Lung microvascular endothelial cell (primary cell): ENCODE measurements at regions not wholly inside any gene's neighbourhood (a gene's known extent, or its start where the extent isn't known, plus 50 kb on each side); places are given as distances from the start of the nearest gene placed in this dataset.
"Not testable (repeated sequence)": the region's sequence is repeated elsewhere in the genome, so short reads cannot be mapped to it uniquely, and the experiment has no call there.

Experiments used
- DNase-seq, 2 donors: peaks; one replicate each; pipeline versions ENCODE4 v3.0.0 to v3.0.0-alpha.2; 2010; ENCODE audit warnings: low read depth in 2 of 2

DNA sequence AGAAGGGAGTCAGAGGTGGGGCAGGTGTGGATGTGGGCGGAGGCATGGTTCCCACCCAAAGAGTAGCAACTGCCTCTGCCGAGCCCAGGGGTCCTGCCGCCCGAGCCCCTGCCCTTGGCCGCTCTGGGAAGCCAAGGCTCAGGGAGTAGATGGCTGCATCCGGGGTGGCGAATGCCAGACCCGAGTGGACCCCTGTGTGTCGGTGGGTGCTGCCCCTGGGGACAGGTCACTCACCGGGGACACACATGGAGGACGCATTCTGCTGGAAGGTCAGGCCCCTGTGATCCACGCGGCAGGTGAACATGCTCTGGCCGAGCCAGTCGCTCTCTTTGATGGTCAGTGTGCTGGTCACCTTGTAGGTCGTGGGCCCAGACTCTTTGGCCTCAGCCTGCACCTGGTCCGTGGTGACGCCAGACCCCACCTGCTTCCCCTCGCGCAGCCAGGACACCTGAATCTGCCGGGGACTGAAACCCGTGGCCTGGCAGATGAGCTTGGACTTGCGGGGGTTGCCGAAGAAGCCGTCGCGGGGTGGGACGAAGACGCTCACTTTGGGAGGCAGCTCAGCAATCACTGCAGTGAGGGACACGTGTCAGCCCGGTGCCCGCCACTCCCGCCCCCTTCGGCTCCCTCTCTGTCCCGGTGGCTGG is 329.0 kb downstream of the TMEM121 start:
- no peak for DNase-seq

DNA sequence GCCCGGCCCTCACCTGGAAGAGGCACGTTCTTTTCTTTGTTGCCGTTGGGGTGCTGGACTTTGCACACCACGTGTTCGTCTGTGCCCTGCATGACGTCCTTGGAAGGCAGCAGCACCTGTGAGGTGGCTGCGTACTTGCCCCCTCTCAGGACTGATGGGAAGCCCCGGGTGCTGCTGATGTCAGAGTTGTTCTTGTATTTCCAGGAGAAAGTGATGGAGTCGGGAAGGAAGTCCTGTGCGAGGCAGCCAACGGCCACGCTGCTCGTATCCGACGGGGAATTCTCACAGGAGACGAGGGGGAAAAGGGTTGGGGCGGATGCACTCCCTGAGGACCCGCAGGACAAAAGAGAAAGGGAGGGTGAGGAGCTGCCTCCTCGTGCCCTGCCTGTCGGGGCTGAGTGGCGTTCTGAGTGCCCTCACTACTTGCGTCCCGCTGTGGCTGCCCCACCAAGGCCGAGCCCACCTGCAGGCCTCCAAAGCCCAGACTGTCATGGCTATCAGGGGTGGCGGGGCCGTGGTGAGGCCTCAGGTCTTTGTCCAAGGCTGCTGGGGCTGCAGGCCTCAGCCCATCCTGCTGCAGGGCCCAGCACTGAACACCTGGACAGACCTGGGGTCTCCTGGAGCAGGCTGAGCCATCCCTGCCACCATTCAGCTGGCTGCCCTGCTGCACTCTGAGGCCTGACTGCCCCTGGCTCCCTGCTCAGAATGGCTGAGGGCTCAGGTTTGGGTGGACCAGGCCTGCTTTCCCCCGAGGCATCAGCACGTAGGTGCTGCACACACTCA is 329.7 kb downstream of the TMEM121 start:
- no peak for DNase-seq

- DNase-seq = no peak
These were observed 330.4 kb downstream of the TMEM121 start for GRCh38 chr14:105856676-105857219.

GRCh38 chr14:105857220-105857825 is 330.9 kb downstream of the TMEM121 start:
- no peak for DNase-seq

- no peak for DNase-seq
These were observed 331.7 kb downstream of the TMEM121 start for GRCh38 chr14:105857826-105858675.

GRCh38 chr14:105858676-105859025 is 332.3 kb downstream of the TMEM121 start:
- DNase-seq = no peak

DNA sequence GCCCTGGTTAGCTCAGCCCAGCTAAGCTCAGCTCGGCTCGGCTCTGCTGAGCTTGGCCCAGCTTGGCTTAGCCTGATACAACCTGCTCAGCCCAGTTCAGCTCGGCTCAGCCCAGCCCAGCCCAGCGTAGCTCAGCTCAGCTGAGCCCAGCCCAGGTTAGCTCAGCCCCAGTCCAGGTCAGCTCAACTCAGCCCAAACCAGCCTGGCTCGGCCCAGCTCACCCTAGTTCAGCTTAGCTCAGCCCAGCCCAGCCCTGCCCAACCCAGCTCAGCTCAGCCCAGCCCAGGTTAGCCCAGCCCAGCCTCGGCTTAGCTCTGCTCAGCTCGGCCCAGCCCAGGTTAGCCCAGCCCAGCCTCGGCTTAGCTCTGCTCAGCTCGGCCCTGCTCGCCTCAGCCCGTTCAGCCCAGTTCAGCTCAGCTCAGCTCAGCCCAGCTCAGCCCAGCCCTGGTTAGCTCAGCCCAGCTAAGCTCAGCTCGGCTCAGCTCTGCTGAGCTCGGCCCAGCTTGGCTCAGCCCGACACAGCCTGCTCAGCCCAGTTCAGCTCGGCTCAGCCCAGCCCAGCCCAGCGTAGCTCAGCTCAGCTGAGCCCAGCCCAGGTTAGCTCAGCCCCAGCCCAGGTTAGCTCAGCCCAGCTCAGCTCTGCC is 332.8 kb downstream of the TMEM121 start:
- DNase-seq = not testable (repeated sequence)

GRCh38 chr14:105859717-105860614 is 333.6 kb downstream of the TMEM121 start:
- DNase-seq = no peak

DNA sequence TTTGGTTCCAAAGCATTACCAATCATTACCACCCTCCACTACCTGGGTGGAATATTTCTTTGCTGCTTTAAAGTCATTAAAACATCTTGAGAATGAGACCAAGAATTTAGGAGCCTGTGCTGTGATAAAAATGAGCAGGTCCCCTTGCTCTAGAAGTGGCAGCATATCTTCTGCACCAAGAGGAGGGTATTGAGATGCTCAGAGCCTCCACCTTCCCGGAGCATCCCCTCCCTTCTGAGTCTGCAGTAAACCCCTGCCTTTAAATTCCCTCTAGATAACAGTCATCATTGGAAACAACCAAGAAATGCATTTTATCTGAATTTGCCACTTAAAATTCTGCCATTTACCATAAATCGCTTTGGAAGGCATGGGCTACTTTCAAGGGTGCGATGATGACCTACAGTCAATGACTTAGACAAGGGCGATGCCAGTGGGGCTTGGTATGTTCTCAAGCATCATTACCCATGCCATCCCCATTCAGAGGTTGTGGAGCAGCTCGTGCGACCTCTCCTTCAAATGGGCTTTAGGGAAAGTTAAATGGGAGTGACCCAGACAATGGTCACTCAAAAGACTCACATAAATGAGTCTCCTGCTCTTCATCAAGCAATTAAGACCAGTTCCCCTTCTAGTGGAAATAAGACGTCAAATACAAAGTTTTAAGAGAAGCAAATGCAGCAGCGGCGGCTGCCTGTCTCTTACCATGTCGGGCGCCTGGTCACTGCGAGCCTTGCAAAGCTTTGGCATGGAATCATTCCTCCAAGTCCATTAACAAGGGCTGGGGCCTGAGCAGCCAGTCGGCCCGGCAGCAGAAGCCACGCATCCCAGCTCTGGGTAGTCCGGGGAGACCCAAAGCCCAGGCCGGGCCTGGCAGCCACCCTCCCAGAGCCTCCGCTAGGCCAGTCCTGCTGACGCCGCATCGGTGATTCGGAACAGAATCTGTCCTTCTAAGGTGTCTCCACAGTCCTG is 334.5 kb downstream of the TMEM121 start:
- DNase-seq = no peak

GRCh38 chr14:105861985-105862465 is 335.6 kb downstream of the TMEM121 start:
- DNase-seq = no peak

DNA sequence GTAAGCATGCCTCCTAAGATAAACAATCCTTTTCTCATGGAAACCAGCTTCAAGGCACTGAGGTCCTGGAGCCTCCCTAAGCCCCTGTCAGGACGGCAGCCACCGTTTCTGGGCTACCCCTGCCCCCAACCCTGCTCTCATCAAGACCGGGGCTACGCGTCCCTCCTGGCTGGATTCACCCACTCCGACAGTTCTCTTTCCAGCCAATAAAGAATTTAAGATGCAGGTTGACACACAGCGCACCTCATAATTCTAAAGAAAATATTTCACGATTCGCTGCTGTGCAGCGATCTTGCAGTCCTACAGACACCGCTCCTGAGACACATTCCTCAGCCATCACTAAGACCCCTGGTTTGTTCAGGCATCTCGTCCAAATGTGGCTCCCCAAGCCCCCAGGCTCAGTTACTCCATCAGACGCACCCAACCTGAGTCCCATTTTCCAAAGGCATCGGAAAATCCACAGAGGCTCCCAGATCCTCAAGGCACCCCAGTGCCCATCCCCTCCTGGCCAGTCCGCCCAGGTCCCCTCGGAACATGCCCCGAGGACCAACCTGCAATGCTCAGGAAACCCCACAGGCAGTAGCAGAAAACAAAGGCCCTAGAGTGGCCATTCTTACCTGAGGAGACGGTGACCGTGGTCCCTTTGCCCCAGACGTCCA is 336.3 kb downstream of the TMEM121 start:
- no peak for DNase-seq

DNA sequence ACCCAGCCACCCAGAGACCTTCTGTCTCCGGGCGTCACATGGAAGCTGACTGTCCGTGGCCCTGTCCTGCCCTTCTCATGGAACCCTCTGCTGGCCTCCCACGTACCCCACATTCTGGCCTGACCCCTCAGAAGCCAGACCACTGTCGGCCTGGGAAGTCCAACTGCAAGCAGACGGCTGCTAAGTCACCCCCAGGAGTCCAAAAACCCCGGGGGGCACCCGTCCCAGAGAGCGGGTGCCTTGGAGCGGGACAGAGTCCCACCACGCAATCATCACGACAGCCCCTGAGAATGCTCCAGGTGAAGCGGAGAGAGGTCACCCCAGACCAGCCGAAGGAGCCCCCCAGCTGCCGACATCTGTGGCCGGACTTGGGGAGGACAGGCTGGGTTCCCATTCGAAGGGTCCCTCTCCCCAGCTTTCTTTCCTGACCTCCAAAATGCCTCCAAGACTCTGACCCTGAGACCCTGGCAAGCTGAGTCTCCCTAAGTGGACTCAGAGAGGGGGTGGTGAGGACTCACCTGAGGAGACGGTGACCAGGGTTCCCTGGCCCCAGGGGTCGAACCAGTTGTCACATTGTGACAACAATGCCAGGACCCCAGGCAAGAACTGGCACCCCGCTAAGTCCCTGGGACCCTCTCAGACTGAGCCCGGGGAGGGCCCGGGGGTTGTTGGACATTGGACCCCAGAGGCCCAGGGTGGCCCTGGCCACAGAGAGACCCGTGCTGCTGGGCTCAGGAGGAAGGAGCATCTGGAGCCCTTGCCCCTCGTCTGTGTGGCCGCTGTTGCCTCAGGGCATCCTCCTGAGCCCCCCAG is 337.1 kb downstream of the TMEM121 start:
- DNase-seq = no peak

GRCh38 chr14:105864116-105864515 is 337.7 kb downstream of the TMEM121 start:
- no peak for DNase-seq

DNA sequence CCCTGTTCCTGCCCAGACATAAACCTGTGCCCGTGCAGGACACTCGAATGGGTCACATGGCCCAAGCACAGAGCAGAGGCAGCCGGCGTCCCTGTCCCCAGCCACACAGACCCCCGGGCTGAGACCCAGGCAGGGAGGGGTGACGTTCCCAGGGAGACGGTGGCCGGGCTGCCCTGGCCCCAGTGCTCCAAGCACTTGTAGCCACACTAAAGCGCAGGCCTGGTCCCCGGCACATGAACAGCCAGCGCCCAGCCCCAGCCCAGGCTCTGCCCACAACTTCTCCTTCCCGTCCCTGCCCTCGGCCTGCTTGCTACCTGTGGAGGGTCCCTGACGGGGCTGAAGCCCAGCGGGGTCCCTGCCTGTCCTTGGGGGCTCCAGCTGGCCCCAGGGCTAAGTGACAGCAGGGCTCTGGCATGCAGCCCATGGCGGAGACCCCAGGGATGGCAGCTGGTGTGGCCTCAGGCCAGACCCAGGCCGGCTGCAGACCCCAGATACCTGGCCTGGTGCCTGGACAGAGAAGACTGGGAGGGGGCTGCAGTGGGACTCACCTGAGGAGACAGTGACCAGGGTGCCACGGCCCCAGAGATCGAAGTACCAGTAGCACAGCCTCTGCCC is 338.4 kb downstream of the TMEM121 start:
- DNase-seq = no peak

- DNase-seq = no peak
These were observed 339.0 kb downstream of the TMEM121 start for GRCh38 chr14:105865266-105865903.
